ENCODE measurements at regions not wholly inside any gene's neighbourhood (a gene's known extent, or its start where the extent isn't known, plus 50 kb on each side); places are given as distances from the start of the nearest gene placed in this dataset.

DNA sequence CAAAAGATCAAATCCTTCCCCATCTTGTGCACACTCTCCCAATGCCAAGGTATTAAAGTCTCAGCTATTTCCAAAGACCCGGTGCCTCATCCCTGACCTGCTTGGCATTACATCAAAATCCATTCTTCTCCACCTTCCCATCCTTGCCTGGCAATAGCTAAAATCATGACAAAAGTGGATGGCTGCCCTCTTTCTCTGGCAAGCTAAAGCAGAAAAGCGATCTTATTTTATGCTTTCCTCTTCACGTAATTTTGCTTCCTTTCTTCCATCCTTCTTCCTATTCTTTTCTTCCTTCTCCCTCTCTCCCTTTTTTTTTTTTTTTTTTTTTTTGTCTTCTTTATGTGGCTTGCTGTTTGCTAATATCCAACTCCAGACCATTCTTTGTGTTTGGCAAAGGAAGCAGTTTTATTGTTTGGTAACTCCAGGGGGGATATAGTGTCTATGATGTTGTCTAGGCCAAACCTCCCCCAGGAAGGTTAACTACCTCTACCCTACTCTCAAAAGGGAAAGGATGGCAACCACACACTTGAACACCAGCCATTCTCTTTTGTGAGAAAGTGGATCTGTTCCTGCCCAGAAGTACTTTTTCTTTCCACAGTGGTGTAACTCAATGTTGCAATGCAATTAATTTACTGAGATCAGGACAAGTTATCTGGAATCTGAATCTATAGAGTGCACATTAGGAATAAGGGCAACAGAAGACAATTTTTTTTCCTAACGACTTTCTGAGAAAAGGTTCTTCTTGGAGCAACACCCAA lies 120.9 kb upstream of the TMEM161B start:
- Histone ChIP-seq H3K27ac (no peak overlapping the region), H3K4me1 (no peaks in the 10 kb centered on the region), H3K9me3 (no peaks in the 10 kb centered on the region), H3K36me3 (no peaks in the 10 kb centered on the region), H3K4me3 (no peak overlapping the region), H3K27me3 (no peaks in the 10 kb centered on the region)
- intact Hi-C loops (cut with DNase I; ENCODE audit: low total_unique reads) = no loop called here
- TF ChIP-seq POLR2A (IDR thresholded peaks at IDR 0.05) (no peak), POLR2AphosphoS5 (IDR thresholded peaks at IDR 0.05) (no peak)
- TF ChIP-seq, protein P1, sequence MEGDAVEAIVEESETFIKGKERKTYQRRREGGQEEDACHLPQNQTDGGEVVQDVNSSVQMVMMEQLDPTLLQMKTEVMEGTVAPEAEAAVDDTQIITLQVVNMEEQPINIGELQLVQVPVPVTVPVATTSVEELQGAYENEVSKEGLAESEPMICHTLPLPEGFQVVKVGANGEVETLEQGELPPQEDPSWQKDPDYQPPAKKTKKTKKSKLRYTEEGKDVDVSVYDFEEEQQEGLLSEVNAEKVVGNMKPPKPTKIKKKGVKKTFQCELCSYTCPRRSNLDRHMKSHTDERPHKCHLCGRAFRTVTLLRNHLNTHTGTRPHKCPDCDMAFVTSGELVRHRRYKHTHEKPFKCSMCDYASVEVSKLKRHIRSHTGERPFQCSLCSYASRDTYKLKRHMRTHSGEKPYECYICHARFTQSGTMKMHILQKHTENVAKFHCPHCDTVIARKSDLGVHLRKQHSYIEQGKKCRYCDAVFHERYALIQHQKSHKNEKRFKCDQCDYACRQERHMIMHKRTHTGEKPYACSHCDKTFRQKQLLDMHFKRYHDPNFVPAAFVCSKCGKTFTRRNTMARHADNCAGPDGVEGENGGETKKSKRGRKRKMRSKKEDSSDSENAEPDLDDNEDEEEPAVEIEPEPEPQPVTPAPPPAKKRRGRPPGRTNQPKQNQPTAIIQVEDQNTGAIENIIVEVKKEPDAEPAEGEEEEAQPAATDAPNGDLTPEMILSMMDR (IDR thresholded peaks at IDR 0.05) = no peak
- no peak for DNase-seq (ENCODE audit: low spot score in 2 of 2)

DNA sequence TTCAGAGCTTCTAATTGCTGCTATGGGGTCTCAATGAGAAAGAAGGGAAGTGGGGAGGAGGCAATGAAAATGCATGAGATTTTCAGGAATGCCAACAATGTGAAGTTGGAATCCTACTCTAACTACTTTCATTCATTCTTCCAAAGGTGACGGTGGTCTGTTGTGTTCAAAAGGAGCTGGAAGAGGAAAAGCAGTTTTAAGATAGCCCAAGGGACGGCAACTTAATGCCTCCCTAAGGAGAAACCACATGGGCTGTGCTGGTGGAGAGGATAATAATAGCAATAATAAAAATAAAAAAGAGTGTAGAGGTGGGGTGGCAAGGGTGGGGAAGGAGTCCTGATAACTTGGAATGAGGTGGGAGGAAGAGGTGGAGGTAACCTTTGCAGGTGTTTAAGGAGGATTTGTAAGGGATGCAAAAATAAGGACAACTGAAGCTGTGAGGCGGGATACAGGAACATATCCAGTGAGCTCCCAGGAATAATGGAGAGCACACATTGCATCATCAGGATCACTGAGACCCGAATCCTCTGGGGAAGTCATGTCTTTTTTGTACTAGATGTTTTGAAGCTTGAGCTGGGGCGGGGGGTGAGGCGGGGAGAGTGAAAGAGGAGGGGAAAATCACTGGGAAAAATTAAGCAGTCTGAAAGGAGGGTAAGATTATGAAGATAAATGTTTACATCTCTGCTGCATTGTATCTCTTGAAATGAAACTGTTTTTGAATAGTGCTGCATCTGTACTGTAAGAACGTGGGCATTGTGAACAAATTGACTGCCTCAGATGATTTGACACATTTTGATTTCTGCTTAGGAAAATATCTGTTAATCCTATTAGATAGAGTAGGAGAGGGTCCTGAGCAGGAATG lies 120.1 kb upstream of the TMEM161B start:
- no peak overlapping the region for H3K27ac ChIP-seq
- intact Hi-C loops (cut with DNase I; ENCODE audit: low total_unique reads) = no loop called here
- no peak for DNase-seq (ENCODE audit: low spot score in 2 of 2)
- H3K9me3 ChIP-seq = no peaks in the 10 kb centered on the region
- no peaks in the 10 kb centered on the region for H3K36me3 ChIP-seq
- H3K27me3 ChIP-seq = no peaks in the 10 kb centered on the region
- no peak for TF ChIP-seq POLR2AphosphoS5 (IDR thresholded peaks at IDR 0.05)
- TF ChIP-seq, protein P1 (IDR thresholded peaks at IDR 0.05) = no peak
- TF ChIP-seq POLR2A (IDR thresholded peaks at IDR 0.05) = no peak
- H3K4me3 ChIP-seq = no peak overlapping the region
- H3K4me1 ChIP-seq = no peaks in the 10 kb centered on the region

DNA sequence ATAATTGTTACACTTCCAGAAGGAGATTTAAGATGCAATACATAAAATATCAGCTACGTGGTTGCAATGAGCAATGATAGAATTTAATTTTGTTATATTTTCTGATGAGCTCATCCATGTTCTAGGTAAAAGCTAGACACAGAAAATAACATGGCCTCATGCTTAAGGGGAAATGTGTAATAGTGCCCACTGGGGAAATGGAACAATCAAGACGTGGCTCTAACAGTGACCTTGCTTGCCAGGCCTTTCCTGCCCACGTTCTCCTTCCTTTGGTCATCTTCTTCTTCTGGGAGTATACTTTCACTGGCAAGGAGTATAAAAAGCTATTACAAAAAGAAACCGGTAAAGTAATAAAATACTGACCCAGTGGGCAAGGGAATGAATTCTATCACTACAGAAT lies 116.2 kb upstream of the TMEM161B start:
- Histone ChIP-seq H3K36me3 (no peaks in the 10 kb centered on the region), H3K9me3 (no peaks in the 10 kb centered on the region), H3K27ac (no peak overlapping the region), H3K27me3 (no peaks in the 10 kb centered on the region), H3K4me1 (no peaks in the 10 kb centered on the region), H3K4me3 (no peak overlapping the region)
- intact Hi-C loops (cut with DNase I; ENCODE audit: low total_unique reads) = no loop called here
- TF ChIP-seq POLR2A (IDR thresholded peaks at IDR 0.05) (no peak), POLR2AphosphoS5 (IDR thresholded peaks at IDR 0.05) (no peak)
- TF ChIP-seq, protein P1 (IDR thresholded peaks at IDR 0.05) = no peak
- DNase-seq (ENCODE audit: low spot score in 2 of 2) = no peak

DNA sequence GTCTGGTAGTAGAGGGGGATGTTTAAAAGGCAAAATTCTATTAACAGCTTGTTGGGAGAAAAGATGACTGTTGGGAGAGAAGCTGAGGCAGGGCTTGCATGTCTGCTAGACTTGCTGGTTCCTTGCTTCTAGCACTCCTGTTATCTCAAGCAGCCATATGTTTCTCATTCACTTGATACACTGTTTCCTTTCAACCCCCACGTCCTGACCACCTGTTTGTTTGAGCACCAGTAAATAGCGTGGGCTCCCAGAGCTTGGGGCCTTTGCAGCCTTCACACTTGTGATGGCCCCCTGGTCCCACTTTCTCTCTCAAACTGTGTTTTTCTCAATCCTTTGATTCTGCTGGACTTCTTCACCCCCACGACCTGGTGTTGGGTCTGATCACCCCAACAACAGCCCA lies 111.7 kb upstream of the TMEM161B start:
- intact Hi-C loops (cut with DNase I; ENCODE audit: low total_unique reads) = no loop called here
- Histone ChIP-seq H3K4me3 (no peak overlapping the region), H3K4me1 (no peaks in the 10 kb centered on the region), H3K9me3 (no peaks in the 10 kb centered on the region), H3K36me3 (no peaks in the 10 kb centered on the region), H3K27me3 (no peaks in the 10 kb centered on the region), H3K27ac (no peak overlapping the region)
- TF ChIP-seq POLR2A (IDR thresholded peaks at IDR 0.05) (no peak), POLR2AphosphoS5 (IDR thresholded peaks at IDR 0.05) (no peak)
- TF ChIP-seq, protein P1 (IDR thresholded peaks at IDR 0.05) = no peak
- no peak for DNase-seq (ENCODE audit: low spot score in 2 of 2)

Data from breast epithelium (tissue), 4 donors.